Adrenal gland (tissue), 9 donors: ENCODE measurements at regions not wholly inside any gene's neighbourhood (a gene's known extent, or its start where the extent isn't known, plus 50 kb on each side); places are given as distances from the start of the nearest gene placed in this dataset.

Experiments used
- DNase-seq, 7 donors: peaks; one replicate each; pipeline ENCODE4 v3.0.0-alpha.2; 2019 to 2020
- H3K27ac ChIP-seq, 5 donors: fragments of 200-600 bp; sonication (generic) in 4 of 5; 1 replicate in 3 of 5; 2 replicates in 2 of 5; pipeline versions ENCODE4 v1.5.1 to v1.8.0; 2016 to 2020; ENCODE audit warnings: mild to moderate bottlenecking in 1 of 5
- H3K27me3 ChIP-seq: fragments of 200-600 bp; 2 replicates; pipeline ENCODE4 v1.8.0; 2021
- H3K36me3 ChIP-seq, 2 donors: fragments of 200-600 bp; replicated peaks in 1 of 2; 1 replicate in 1 of 2; 2 replicates in 1 of 2; pipeline versions ENCODE4 v1.5.1 to v1.8.0; 2018 to 2022
- H3K4me1 ChIP-seq, 2 donors: fragments of 200-600 bp; replicated peaks in 1 of 2; 1 replicate in 1 of 2; 2 replicates in 1 of 2; pipeline versions ENCODE4 v1.5.1 to v1.8.0; 2018 to 2021
- H3K4me3 ChIP-seq, 4 donors: fragments of 200-600 bp; sonication (generic) in 3 of 4; one replicate each; pipeline ENCODE4 v1.5.1; 2016 to 2018
- H3K9me3 ChIP-seq, 3 donors: fragments of 200-600 bp; sonication (generic) in 1 of 3; replicated peaks in 1 of 3; 1 replicate in 2 of 3; 2 replicates in 1 of 3; pipeline versions ENCODE4 v1.5.1 to v1.8.0; 2016 to 2021
- POLR2A ChIP-seq, 2 donors: fragments of 450-650 bp; IDR thresholded peaks; one replicate each; pipeline ENCODE4 v1.6.1; 2017; ENCODE audit warnings: antibody characterized with exemption in 2 of 2, mild to moderate bottlenecking in 2 of 2, moderate library complexity in 1 of 2
- WGBS, 4 donors: extraction: QIAGEN DNeasy Blood & Tissue Kit in 2 of 4; methylation state at CpG; one replicate each; pipeline versions ENCODE4 v1.1.5 to v1.1.7; 2013 to 2017; 5-methylcytosine and 5-hydroxymethylcytosine counted together
- intact Hi-C, 2 donors: fragments of 100-400 bp; cut with DNase I; formaldehyde crosslinking; loops; one replicate each; pipeline versions ENCODE4 v1.14.1 to v1.15.0; 2022 to 2023
- TF ChIP-seq, protein P1 (sequence below), 6 experiments: fragments of 450-650 bp in 4 of 6; fragments of 200-600 bp in 2 of 6; sonication (generic) in 1 of 6; IDR thresholded peaks; 1 replicate in 5 of 6; 2 replicates in 1 of 6; pipeline versions ENCODE4 v1.5.1 to v1.8.0; 2016 to 2021; ENCODE audit warnings: antibody characterized with exemption in 6 of 6, mild to moderate bottlenecking in 2 of 6, moderate library complexity in 1 of 6
- donor health status: healthy with polysubstance abuse.
- donor health status: Bipolar disorder and iron deficiency.
- donor health status: DM: yes; HTN: yes; CAD: no.
- donor health status: DM: no; HTN: no; CAD: no.
- donor health status: DM: no; HTN: no; CAD: no.

DNA sequence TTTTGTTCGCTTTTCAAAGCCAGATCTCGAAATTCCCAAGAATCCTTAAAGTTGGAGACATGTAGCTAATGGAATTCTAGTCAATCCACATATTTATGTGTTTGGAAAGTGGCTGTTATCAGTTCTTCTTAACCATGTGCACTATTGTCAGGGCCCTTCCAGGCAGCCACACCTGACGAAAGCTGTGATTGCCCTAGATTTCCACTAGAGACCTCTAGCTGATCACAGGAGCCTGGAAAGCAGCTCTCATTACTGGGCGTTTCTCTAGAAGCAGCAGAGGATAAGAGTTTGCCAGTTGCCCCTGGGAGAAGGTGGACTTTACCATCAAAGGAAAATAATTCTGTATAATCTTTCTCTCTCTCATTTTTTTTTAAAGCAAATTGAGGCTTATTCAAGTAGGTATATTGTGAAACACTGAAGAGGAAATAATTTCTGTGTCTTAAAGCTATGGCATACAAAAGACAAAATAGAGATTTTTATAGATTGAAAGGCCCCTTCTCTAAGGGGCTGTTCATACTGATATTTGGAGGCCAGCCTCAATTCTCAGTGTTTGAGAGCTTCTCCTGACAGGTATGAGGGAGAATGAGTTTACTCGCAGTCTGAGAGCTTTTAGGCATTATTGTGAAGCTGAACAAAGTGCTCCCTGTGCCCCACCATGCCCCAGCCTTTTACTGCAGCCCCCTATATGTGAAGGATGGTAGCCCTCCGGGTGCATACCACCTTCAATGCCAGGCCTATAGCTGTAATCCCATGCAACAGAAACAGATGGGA is 405.4 kb upstream of the ACTBL2 start:
- no peak for TF ChIP-seq POLR2A (IDR thresholded peaks at IDR 0.05)
- TF ChIP-seq, protein P1, sequence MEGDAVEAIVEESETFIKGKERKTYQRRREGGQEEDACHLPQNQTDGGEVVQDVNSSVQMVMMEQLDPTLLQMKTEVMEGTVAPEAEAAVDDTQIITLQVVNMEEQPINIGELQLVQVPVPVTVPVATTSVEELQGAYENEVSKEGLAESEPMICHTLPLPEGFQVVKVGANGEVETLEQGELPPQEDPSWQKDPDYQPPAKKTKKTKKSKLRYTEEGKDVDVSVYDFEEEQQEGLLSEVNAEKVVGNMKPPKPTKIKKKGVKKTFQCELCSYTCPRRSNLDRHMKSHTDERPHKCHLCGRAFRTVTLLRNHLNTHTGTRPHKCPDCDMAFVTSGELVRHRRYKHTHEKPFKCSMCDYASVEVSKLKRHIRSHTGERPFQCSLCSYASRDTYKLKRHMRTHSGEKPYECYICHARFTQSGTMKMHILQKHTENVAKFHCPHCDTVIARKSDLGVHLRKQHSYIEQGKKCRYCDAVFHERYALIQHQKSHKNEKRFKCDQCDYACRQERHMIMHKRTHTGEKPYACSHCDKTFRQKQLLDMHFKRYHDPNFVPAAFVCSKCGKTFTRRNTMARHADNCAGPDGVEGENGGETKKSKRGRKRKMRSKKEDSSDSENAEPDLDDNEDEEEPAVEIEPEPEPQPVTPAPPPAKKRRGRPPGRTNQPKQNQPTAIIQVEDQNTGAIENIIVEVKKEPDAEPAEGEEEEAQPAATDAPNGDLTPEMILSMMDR (IDR thresholded peaks at IDR 0.05), result peak in 5 of 6 experiments; percentile 23 to 55 (median 45)
- Histone ChIP-seq H3K27me3 (no peaks in the 10 kb centered on the region), H3K36me3 (no peaks in the 10 kb centered on the region), H3K27ac (no peak overlapping the region), H3K4me1 (no peaks in the 10 kb centered on the region), H3K4me3 (no peak overlapping the region), H3K9me3 (no peaks in the 10 kb centered on the region)
- intact Hi-C loops, result loop anchor here in 1 of 2 donors (10.0 kb wide), 1 partner anchor 567 kb away; no protein-coding TSS in a partner anchor
- peak; percentile 26 to 76 (median 37) for DNase-seq
- WGBS, 4 donors, result 39 to 63% (median 43%) methylated on average over 6 of the region's 6 CpGs

DNA sequence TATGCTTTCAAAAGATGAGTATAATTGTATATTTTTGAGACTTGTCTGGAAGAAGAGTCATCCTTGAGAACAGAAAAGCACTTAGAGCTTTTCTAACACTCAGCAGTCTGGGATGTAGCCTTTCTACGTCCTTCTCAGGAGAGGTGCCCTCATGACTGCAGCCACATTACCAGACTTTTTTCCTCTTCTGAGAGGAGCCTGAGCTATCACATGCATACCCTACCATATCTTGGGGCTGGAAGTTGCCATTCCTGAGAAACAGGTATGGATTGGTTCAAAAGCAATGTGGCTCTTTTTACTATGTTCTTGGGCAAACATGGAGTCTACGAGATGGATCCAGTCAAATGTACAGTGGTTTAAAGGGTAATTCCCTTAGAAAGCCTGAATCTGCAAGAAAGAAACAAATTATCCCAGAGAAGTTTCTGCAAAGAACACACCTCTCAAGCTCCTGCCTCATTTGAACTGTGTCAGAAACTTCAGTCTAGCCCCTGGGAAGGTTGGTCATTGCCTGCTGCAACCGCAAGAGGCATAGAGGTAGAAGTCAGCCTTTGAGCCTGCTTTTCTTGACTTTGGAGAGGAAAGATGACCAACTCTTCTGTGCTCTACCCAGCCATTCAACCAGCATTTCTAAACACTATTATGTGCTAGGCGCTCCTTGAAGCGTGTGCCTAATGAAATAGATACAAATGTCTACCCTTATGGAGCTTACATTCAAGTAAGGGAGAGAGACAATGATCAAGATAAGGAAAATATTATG is 401.9 kb upstream of the ACTBL2 start:
- Histone ChIP-seq H3K36me3 (no peaks in the 10 kb centered on the region), H3K27ac (no peak overlapping the region), H3K27me3 (no peaks in the 10 kb centered on the region), H3K4me1 (no peaks in the 10 kb centered on the region), H3K9me3 (no peaks in the 10 kb centered on the region), H3K4me3 (no peak overlapping the region)
- no peak for DNase-seq
- TF ChIP-seq POLR2A (IDR thresholded peaks at IDR 0.05), result no peak
- TF ChIP-seq, protein P1 (IDR thresholded peaks at IDR 0.05), result no peak
- intact Hi-C loops, result loop anchor here in 1 of 2 donors (10.0 kb wide), 1 partner anchor 570 kb away; no protein-coding TSS in a partner anchor
- WGBS, 4 donors, result 94 to 95% (median 94%) methylated on average over 5 of the region's 5 CpGs

DNA sequence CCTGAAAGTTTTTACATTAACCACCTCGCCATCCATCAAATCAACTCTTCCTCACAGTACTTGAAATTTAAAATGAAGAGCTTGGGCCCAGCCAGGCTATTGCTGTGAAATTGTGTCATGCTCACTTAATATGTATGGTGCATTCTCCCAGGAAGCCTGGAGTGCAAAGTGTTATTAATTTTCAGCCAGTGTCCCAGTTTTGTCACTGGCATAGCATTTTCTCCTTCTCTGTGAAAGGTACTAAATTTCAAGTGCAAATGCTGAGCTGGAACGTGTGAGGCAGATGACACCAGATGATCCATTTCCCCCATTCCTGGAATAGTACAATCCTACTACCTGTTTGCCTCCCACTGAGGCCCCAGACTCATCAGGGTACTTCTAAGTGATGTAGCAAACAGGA is 397.6 kb upstream of the ACTBL2 start:
- intact Hi-C loops, result loop anchor here in 1 of 2 donors (10.0 kb wide), 1 partner anchor 575 kb away; no protein-coding TSS in a partner anchor
- no peak for DNase-seq
- H3K4me3 ChIP-seq, result no peak overlapping the region
- no peaks in the 10 kb centered on the region for H3K27me3 ChIP-seq
- TF ChIP-seq, protein P1 (IDR thresholded peaks at IDR 0.05), result no peak
- no peak for TF ChIP-seq POLR2A (IDR thresholded peaks at IDR 0.05)
- 24 to 33% (median 30%) methylated on average over 2 of the region's 2 CpGs for WGBS, 4 donors
- H3K27ac ChIP-seq, result no peak overlapping the region
- H3K9me3 ChIP-seq, result no peaks in the 10 kb centered on the region
- H3K4me1 ChIP-seq, result no peaks in the 10 kb centered on the region
- H3K36me3 ChIP-seq, result no peaks in the 10 kb centered on the region

DNA sequence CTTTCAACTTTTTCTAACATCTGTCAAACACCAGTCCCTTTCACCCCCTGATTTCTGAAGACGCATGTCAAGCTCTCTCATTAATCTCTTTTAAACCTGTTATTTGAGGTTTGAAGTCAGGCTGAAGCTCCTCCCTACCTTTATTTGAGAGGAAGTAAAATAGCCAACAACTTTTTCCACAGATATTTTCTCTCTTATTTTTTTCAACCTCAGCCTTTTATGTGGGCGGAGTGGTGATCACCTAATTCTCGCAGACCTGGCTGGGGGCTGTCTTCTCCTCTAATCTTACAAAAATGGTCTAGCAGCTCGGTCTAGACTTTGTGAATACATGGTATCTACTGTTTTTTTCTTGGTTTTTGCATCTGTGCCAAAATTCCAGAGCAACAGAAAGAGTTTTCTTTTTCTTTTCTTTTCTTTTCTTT is 395.7 kb upstream of the ACTBL2 start:
- Histone ChIP-seq H3K4me1 (no peaks in the 10 kb centered on the region), H3K36me3 (no peaks in the 10 kb centered on the region), H3K4me3 (no peak overlapping the region), H3K9me3 (no peaks in the 10 kb centered on the region), H3K27ac (no peak overlapping the region), H3K27me3 (no peaks in the 10 kb centered on the region)
- WGBS, 4 donors, result 70 to 78% (median 74%) methylated on average over 4 of the region's 4 CpGs
- intact Hi-C loops, result loop anchor here in 1 of 2 donors (10.0 kb wide), 1 partner anchor 584 kb away; no protein-coding TSS in a partner anchor
- no peak for DNase-seq
- no peak for TF ChIP-seq POLR2A (IDR thresholded peaks at IDR 0.05)
- TF ChIP-seq, protein P1 (IDR thresholded peaks at IDR 0.05), result no peak
